HG03159 (cell line): ENCODE measurements at regions not wholly inside any gene's neighbourhood (a gene's known extent, or its start where the extent isn't known, plus 50 kb on each side); places are given as distances from the start of the nearest gene placed in this dataset.

Experiments
- ATAC-seq: cut with Tn5 transposase; IDR thresholded peaks from one replicate; pipeline ENCODE4 v1.9.1; 2021; ENCODE audit warnings: mild to moderate bottlenecking, moderate library complexity; ENCODE audit not compliant: unreplicated experiment

GRCh38 chr4:11194431-11194830 lies 234.3 kb downstream of the HS3ST1 start:
- ATAC-seq, result no peak

- no peak for ATAC-seq
These were observed 238.9 kb downstream of the HS3ST1 start for GRCh38 chr4:11189756-11190155.

GRCh38 chr4:11183356-11183740 lies 245.3 kb downstream of the HS3ST1 start:
- no peak for ATAC-seq

GRCh38 chr4:11182586-11183355 lies 245.9 kb downstream of the HS3ST1 start:
- ATAC-seq, result no peak

GRCh38 chr4:11182031-11182430 lies 246.7 kb downstream of the HS3ST1 start:
- ATAC-seq, result no peak

- no peak for ATAC-seq
These were observed 248.9 kb downstream of the HS3ST1 start for GRCh38 chr4:11179796-11180195.

GRCh38 chr4:11178433-11178832 lies 250.3 kb downstream of the HS3ST1 start:
- ATAC-seq, result no peak

GRCh38 chr4:11175374-11175773 lies 253.3 kb downstream of the HS3ST1 start:
- no peak for ATAC-seq

GRCh38 chr4:11166606-11167005 lies 262.1 kb downstream of the HS3ST1 start:
- no peak for ATAC-seq

- no peak for ATAC-seq
These were observed 262.7 kb downstream of the HS3ST1 start for GRCh38 chr4:11166034-11166433.

GRCh38 chr4:11165052-11165451 lies 263.6 kb downstream of the HS3ST1 start:
- ATAC-seq, result no peak

GRCh38 chr4:11160288-11160687 lies 268.4 kb downstream of the HS3ST1 start:
- no peak for ATAC-seq

GRCh38 chr4:11158971-11159370 lies 269.7 kb downstream of the HS3ST1 start:
- no peak for ATAC-seq

- ATAC-seq, result no peak
These were observed 273.4 kb downstream of the HS3ST1 start for GRCh38 chr4:11155208-11155867.

- no peak for ATAC-seq
These were observed 275.4 kb downstream of the HS3ST1 start for GRCh38 chr4:11153171-11153750.

- ATAC-seq, result no peak
These were observed 276.0 kb downstream of the HS3ST1 start for GRCh38 chr4:11152684-11153083.

GRCh38 chr4:11151500-11151899 lies 277.2 kb downstream of the HS3ST1 start:
- no peak for ATAC-seq

- ATAC-seq, result no peak
These were observed 279.0 kb downstream of the HS3ST1 start for GRCh38 chr4:11149612-11150259.

GRCh38 chr4:11139871-11140270 lies 288.8 kb downstream of the HS3ST1 start:
- ATAC-seq, result no peak

- ATAC-seq, result peak; percentile 58
These were observed 289.7 kb downstream of the HS3ST1 start for GRCh38 chr4:11138964-11139363.

GRCh38 chr4:11134705-11135104 lies 294.0 kb downstream of the HS3ST1 start:
- ATAC-seq, result no peak

- no peak for ATAC-seq
These were observed 294.8 kb downstream of the HS3ST1 start for GRCh38 chr4:11133868-11134267.
